ENCODE measurements at regions not wholly inside any gene's neighbourhood (a gene's known extent, or its start where the extent isn't known, plus 50 kb on each side); places are given as distances from the start of the nearest gene placed in this dataset.
"Not testable (repeated sequence)": the region's sequence is repeated elsewhere in the genome, so short reads cannot be mapped to it uniquely, and the experiment has no call there.

DNA sequence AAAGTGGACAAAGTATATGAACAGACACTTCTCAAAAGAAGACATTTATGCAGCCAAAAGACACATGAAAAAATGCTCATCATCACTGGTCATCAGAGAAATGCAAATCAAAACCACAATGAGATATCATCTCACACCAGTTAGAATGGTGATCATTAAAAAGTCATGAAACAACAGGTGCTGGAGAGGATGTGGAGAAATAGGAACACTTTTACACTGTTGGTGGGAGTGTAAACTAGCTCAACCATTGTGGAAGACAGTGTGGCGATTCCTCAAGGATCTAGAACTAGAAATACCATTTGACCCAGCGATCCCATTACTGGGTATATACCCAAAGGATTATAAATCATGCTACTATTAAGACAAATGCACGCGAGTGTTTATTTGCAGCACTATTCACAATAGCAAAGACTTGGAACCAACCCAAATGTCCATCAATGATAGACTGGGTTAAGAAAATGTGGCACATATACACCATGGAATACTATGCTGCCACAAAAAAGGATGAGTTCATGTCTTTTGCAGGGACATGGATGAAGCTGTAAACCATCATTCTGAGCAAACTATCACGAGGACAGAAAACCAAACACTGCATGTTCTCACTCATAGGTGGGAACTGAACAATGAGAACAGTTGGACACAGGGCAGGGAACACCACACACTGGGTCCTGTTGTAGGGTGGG, 73.1 kb upstream of the RHOU start:
- H3K9me3 ChIP-seq (ENCODE audit: control insufficient read depth, insufficient read depth, low read depth, low read length); POLR2A ChIA-PET; H3K4me3 ChIP-seq (ENCODE audit: low read depth, low read length); H3K4me1 ChIP-seq (ENCODE audit: control insufficient read depth, insufficient read depth, low read length); H3K27ac ChIP-seq (ENCODE audit: extremely low read depth, low read depth, low read length); H3K36me3 ChIP-seq (ENCODE audit: control insufficient read depth in 2 of 2, insufficient read depth in 1 of 2, low read length in 2 of 2): not testable (repeated sequence)
- CTCF ChIA-PET, result interaction anchor here (0.6 to 5.3 kb wide), 6 partner anchors 87 to 1615 kb away, joined by 3 to 74 read pairs (median 4); no protein-coding TSS in a partner anchor
- peak; percentile 91 for TF ChIP-seq ZNF184 (tag by site-specific recombination; IDR thresholded peaks at IDR 0.05)
- TF ChIP-seq, protein P1, sequence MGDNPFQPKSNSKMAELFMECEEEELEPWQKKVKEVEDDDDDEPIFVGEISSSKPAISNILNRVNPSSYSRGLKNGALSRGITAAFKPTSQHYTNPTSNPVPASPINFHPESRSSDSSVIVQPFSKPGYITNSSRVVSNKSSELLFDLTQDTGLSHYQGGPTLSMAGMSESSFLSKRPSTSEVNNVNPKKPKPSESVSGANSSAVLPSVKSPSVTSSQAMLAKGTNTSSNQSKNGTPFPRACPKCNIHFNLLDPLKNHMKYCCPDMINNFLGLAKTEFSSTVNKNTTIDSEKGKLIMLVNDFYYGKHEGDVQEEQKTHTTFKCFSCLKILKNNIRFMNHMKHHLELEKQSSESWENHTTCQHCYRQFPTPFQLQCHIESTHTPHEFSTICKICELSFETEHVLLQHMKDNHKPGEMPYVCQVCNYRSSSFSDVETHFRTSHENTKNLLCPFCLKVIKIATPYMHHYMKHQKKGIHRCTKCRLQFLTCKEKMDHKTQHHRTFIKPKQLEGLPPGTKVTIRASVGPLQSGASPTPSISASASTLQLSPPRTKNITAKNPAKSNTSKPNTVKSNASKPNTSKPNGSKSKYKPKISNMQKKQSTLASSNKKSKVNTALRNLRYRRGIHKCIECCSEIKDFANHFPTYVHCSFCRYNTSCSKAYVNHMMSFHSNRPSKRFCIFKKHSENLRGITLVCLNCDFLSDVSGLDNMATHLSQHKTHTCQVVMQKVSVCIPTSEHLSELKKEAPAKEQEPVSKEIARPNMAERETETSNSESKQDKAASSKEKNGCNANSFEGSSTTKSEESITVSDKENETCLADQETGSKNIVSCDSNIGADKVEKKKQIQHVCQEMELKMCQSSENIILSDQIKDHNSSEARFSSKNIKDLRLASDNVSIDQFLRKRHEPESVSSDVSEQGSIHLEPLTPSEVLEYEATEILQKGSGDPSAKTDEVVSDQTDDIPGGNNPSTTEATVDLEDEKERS (tag by site-specific recombination; IDR thresholded peaks at IDR 0.05), result 0 out of 2 replicates have a peak, but pooled peaks have one; percentile 15
- TF ChIP-seq, protein P2, sequence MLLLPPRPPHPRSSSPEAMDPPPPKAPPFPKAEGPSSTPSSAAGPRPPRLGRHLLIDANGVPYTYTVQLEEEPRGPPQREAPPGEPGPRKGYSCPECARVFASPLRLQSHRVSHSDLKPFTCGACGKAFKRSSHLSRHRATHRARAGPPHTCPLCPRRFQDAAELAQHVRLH (tag by site-specific recombination; IDR thresholded peaks at IDR 0.05), result peak; percentile 74; the same call in 1 of the 2 replicates
- TF ChIP-seq SCRT2 (tag by site-specific recombination; IDR thresholded peaks at IDR 0.05), result peak; percentile 64; the same call in 1 of the 2 replicates
- TF ChIP-seq ZNF146 (tag by site-specific recombination; IDR thresholded peaks at IDR 0.05), result peak; percentile 92

- POLR2A ChIA-PET, result interaction anchor here (0.6 to 0.8 kb wide), 2 partner anchors 581 to 590 kb away, joined by 3 to 4 read pairs; no protein-coding TSS in a partner anchor
- no peak overlapping the region for H3K27ac ChIP-seq (ENCODE audit: extremely low read depth, low read depth, low read length)
- no peak overlapping the region for H3K4me3 ChIP-seq (ENCODE audit: low read depth, low read length)
- H3K9me3 ChIP-seq (ENCODE audit: control insufficient read depth, insufficient read depth, low read depth, low read length), result no peaks in the 10 kb centered on the region
- H3K4me1 ChIP-seq (ENCODE audit: control insufficient read depth, insufficient read depth, low read length), result no peaks in the 10 kb centered on the region
- CTCF ChIA-PET, result interaction anchor here (0.5 to 5.3 kb wide), 57 partner anchors 9 to 1640 kb away, joined by 3 to 74 read pairs (median 4); partner anchors contain the start of gene RHOU
- H3K36me3 ChIP-seq (ENCODE audit: control insufficient read depth in 2 of 2, insufficient read depth in 1 of 2, low read length in 2 of 2), result no peaks in the 10 kb centered on the region
- peak; percentile 73 for TF ChIP-seq ZEB2 (tag by site-specific recombination; IDR thresholded peaks at IDR 0.05)
- TF ChIP-seq SCRT2 (tag by site-specific recombination; IDR thresholded peaks at IDR 0.05), result peak; percentile 66
- peak; percentile 59; the same call in 1 of the 2 replicates for TF ChIP-seq KLF17 (tag by site-specific recombination; IDR thresholded peaks at IDR 0.05)
- TF ChIP-seq, protein P3, sequence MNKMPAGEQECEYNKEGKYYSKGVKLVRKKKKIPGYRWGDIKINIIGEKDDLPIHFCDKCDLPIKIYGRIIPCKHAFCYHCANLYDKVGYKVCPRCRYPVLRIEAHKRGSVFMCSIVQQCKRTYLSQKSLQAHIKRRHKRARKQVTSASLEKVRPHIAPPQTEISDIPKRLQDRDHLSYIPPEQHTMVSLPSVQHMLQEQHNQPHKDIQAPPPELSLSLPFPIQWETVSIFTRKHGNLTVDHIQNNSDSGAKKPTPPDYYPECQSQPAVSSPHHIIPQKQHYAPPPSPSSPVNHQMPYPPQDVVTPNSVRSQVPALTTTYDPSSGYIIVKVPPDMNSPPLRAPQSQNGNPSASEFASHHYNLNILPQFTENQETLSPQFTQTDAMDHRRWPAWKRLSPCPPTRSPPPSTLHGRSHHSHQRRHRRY (tag by site-specific recombination; IDR thresholded peaks at IDR 0.05), result no peak
- TF ChIP-seq ZNF37A (tag by site-specific recombination; IDR thresholded peaks at IDR 0.05), result no peak
- TF ChIP-seq, protein P4, sequence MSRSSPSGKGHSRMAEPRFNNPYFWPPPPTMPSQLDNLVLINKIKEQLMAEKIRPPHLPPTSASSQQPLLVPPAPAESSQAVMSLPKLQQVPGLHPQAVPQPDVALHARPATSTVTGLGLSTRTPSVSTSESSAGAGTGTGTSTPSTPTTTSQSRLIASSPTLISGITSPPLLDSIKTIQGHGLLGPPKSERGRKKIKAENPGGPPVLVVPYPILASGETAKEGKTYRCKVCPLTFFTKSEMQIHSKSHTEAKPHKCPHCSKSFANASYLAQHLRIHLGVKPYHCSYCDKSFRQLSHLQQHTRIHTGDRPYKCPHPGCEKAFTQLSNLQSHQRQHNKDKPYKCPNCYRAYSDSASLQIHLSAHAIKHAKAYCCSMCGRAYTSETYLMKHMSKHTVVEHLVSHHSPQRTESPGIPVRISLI (tag by site-specific recombination; IDR thresholded peaks at IDR 0.05), result peak; percentile 63; the same call in 1 of the 2 replicates
- no peak for TF ChIP-seq MZF1 (tag by site-specific recombination; IDR thresholded peaks at IDR 0.05; ENCODE audit: borderline replicate concordance)
- no peak for TF ChIP-seq ZNF138 (tag by site-specific recombination; IDR thresholded peaks at IDR 0.05; ENCODE audit: borderline replicate concordance)
- TF ChIP-seq SCRT1 (tag by site-specific recombination; IDR thresholded peaks at IDR 0.05; ENCODE audit: borderline replicate concordance), result peak; percentile 52; the same call in 1 of the 2 replicates
- 0 out of 2 replicates have a peak, but pooled peaks have one; percentile 30 for TF ChIP-seq ZSCAN23 (tag by site-specific recombination; IDR thresholded peaks at IDR 0.05)
- 0 out of 2 replicates have a peak, but pooled peaks have one; percentile 41 for TF ChIP-seq ZNF785 (tag by site-specific recombination; IDR thresholded peaks at IDR 0.05)
- TF ChIP-seq ZNF174 (tag by site-specific recombination; IDR thresholded peaks at IDR 0.05), result no peak
- TF ChIP-seq, protein P5, sequence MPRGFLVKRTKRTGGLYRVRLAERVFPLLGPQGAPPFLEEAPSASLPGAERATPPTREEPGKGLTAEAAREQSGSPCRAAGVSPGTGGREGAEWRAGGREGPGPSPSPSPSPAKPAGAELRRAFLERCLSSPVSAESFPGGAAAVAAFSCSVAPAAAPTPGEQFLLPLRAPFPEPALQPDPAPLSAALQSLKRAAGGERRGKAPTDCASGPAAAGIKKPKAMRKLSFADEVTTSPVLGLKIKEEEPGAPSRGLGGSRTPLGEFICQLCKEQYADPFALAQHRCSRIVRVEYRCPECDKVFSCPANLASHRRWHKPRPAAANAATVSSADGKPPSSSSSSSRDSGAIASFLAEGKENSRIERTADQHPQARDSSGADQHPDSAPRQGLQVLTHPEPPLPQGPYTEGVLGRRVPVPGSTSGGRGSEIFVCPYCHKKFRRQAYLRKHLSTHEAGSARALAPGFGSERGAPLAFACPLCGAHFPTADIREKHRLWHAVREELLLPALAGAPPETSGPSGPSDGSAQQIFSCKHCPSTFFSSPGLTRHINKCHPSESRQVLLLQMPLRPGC (tag by site-specific recombination; IDR thresholded peaks at IDR 0.05), result peak; percentile 41; the same call in 1 of the 2 replicates
- TF ChIP-seq ZNF529 (tag by site-specific recombination; IDR thresholded peaks at IDR 0.05; ENCODE audit: insufficient replicate concordance), result no peak
- peak; percentile 60 for TF ChIP-seq ZNF692 (tag by site-specific recombination; IDR thresholded peaks at IDR 0.05)
- no peak for TF ChIP-seq EGR2 (tag by site-specific recombination; IDR thresholded peaks at IDR 0.05; ENCODE audit: low read depth)
- TF ChIP-seq ZNF843 (tag by site-specific recombination; IDR thresholded peaks at IDR 0.05), result peak; percentile 35; the same call in 1 of the 2 replicates
- TF ChIP-seq ZNF677 (tag by site-specific recombination; IDR thresholded peaks at IDR 0.05), result no peak
- TF ChIP-seq ZNF501 (tag by site-specific recombination; IDR thresholded peaks at IDR 0.05), result peak; percentile 57; the same call in 1 of the 2 replicates
Measured at GRCh38 chr1:228664399-228664914, 70.8 kb upstream of the RHOU start.
